ENCODE measurements at regions not wholly inside any gene's neighbourhood (a gene's known extent, or its start where the extent isn't known, plus 50 kb on each side); places are given as distances from the start of the nearest gene placed in this dataset.

GRCh38 chr11:116603728-116604323, 169.0 kb downstream of the BUD13 start:
- no peaks in the 10 kb centered on the region for H3K9me3 ChIP-seq
- 80% methylated on average over 15 of the region's 15 CpGs for WGBS
- no peak overlapping the region for H3K4me3 ChIP-seq
- intact Hi-C loops (cut with DNase I): no loop called here
- TF ChIP-seq POLR2AphosphoS5 (IDR thresholded peaks at IDR 0.05): no peak
- no peaks in the 10 kb centered on the region for H3K4me1 ChIP-seq (replicated peaks)
- H3K27me3 ChIP-seq (replicated peaks; ENCODE audit: insufficient read depth): no peaks in the 10 kb centered on the region
- no peaks in the 10 kb centered on the region for H3K36me3 ChIP-seq
- H3K27ac ChIP-seq: no peak overlapping the region
- DNase-seq (ENCODE audit: low spot score): no peak

- no peak for TF ChIP-seq POLR2AphosphoS5 (IDR thresholded peaks at IDR 0.05)
- no peak for TF ChIP-seq CTCF (IDR thresholded peaks at IDR 0.05)
- TF ChIP-seq POLR2A (IDR thresholded peaks at IDR 0.05): no peak
Measured at GRCh38 chr11:116602637-116602942, 170.2 kb downstream of the BUD13 start.

GRCh38 chr11:116601814-116602636, 170.8 kb downstream of the BUD13 start:
- TF ChIP-seq CTCF (IDR thresholded peaks at IDR 0.05): no peak
- TF ChIP-seq POLR2A (IDR thresholded peaks at IDR 0.05): no peak
- TF ChIP-seq POLR2AphosphoS5 (IDR thresholded peaks at IDR 0.05): no peak
- no peak overlapping the region for H3K27ac ChIP-seq
- H3K4me1 ChIP-seq (replicated peaks): no peaks in the 10 kb centered on the region
- H3K27me3 ChIP-seq (replicated peaks; ENCODE audit: insufficient read depth): no peaks in the 10 kb centered on the region
- intact Hi-C loops (cut with DNase I): no loop called here
- no peaks in the 10 kb centered on the region for H3K9me3 ChIP-seq
- no peak overlapping the region for H3K4me3 ChIP-seq
- no peaks in the 10 kb centered on the region for H3K36me3 ChIP-seq
- no peak for DNase-seq (ENCODE audit: low spot score)
- 69% methylated on average over 11 of the region's 11 CpGs for WGBS

More at GRCh38 chr11:116602637-116602942, 170.2 kb downstream of the BUD13 start:
- Histone ChIP-seq H3K27me3 (replicated peaks; ENCODE audit: insufficient read depth) (no peaks in the 10 kb centered on the region), H3K27ac (no peak overlapping the region), H3K4me3 (no peak overlapping the region), H3K9me3 (no peaks in the 10 kb centered on the region), H3K4me1 (replicated peaks) (no peaks in the 10 kb centered on the region), H3K36me3 (no peaks in the 10 kb centered on the region)
- WGBS: 68% methylated on average over 3 of the region's 3 CpGs
- intact Hi-C loops (cut with DNase I): no loop called here
- DNase-seq (ENCODE audit: low spot score): no peak

GRCh38 chr11:116600930-116601329, 171.9 kb downstream of the BUD13 start:
- DNase-seq (ENCODE audit: low spot score): no peak
- Histone ChIP-seq H3K27ac (no peak overlapping the region), H3K36me3 (no peaks in the 10 kb centered on the region), H3K27me3 (replicated peaks; ENCODE audit: insufficient read depth) (no peaks in the 10 kb centered on the region), H3K4me1 (replicated peaks) (no peaks in the 10 kb centered on the region), H3K4me3 (no peak overlapping the region), H3K9me3 (no peaks in the 10 kb centered on the region)
- TF ChIP-seq POLR2AphosphoS5 (IDR thresholded peaks at IDR 0.05) (no peak), CTCF (IDR thresholded peaks at IDR 0.05) (no peak), POLR2A (IDR thresholded peaks at IDR 0.05) (no peak)
- intact Hi-C loops (cut with DNase I): no loop called here
- 86% methylated on average over 4 of the region's 4 CpGs for WGBS

GRCh38 chr11:116598556-116598955, 174.2 kb downstream of the BUD13 start:
- 71% methylated on average over 3 of the region's 3 CpGs for WGBS
- H3K27me3 ChIP-seq (replicated peaks; ENCODE audit: insufficient read depth): no peaks in the 10 kb centered on the region
- no peak for TF ChIP-seq CTCF (IDR thresholded peaks at IDR 0.05)
- no peak for TF ChIP-seq POLR2AphosphoS5 (IDR thresholded peaks at IDR 0.05)
- TF ChIP-seq POLR2A (IDR thresholded peaks at IDR 0.05): no peak
- no peak overlapping the region for H3K4me3 ChIP-seq
- no peak overlapping the region for H3K27ac ChIP-seq
- no peaks in the 10 kb centered on the region for H3K36me3 ChIP-seq
- H3K4me1 ChIP-seq (replicated peaks): no peaks in the 10 kb centered on the region
- intact Hi-C loops (cut with DNase I): no loop called here
- H3K9me3 ChIP-seq: no peaks in the 10 kb centered on the region
- no peak for DNase-seq (ENCODE audit: low spot score)

Data from prostate gland (tissue), 2 donors.